B cell (primary cell): ENCODE measurements at regions not wholly inside any gene's neighbourhood (a gene's known extent, or its start where the extent isn't known, plus 50 kb on each side); places are given as distances from the start of the nearest gene placed in this dataset.

Experiments
- ATAC-seq: fragments of 200-7000 bp; cut with Tn5 transposase; one replicate; pipeline ENCODE4 v1.10.0; 2021; ENCODE audit warnings: low read depth, mild to moderate bottlenecking, moderate number of reproducible peaks, moderate library complexity
- CTCF ChIA-PET: fragments of 350-600 bp; sonication (Branson Sonifier 250); formaldehyde crosslinking; loops from one replicate; lab custom pipeline; 2021; ENCODE audit warnings: antibody characterized with exemption, inconsistent platforms; lab: Charles Lee
- POLR2A ChIA-PET: fragments of 350-600 bp; sonication (Branson Sonifier 250); formaldehyde crosslinking; loops from one replicate; lab custom pipeline; 2021; ENCODE audit warnings: antibody characterized with exemption; lab: Charles Lee
- DNase-seq: peaks from one replicate; pipeline ENCODE4 v3.0.0; 2013
- H2AFZ ChIP-seq: 2 replicates; pipeline ENCODE4 v1.6.1; 2012; ENCODE audit warnings: mild to moderate bottlenecking, low read depth, low read length; ENCODE audit not compliant: insufficient read depth, poor library complexity, severe bottlenecking
- H3K27ac ChIP-seq, 2 donors: 1 replicate in 1 of 2; 2 replicates in 1 of 2; pipeline ENCODE4 v1.5.1; 2012 to 2013; ENCODE audit warnings: low read length in 2 of 2, mild to moderate bottlenecking in 2 of 2, moderate library complexity in 1 of 2
- H3K27me3 ChIP-seq, 4 experiments: fragments of 200-600 bp in 1 of 4; sonication (generic) in 1 of 4; replicated peaks in 1 of 4; 1 replicate in 2 of 4; 2 replicates in 2 of 4; pipeline versions ENCODE4 v1.6.1 to v1.7.0; 2013 to 2016; ENCODE audit warnings: low read length in 3 of 4, mild to moderate bottlenecking in 2 of 4, mixed read lengths in 1 of 4, moderate library complexity in 1 of 4; ENCODE audit not compliant: insufficient read depth in 4 of 4, control insufficient read depth in 3 of 4; ENCODE audit errors: control extremely low read depth in 1 of 4
- H3K36me3 ChIP-seq, 2 experiments: replicated peaks in 1 of 2; 1 replicate in 1 of 2; 2 replicates in 1 of 2; pipeline versions ENCODE4 v1.6.1 to v1.7.1; 2013; ENCODE audit warnings: low read length in 1 of 2; ENCODE audit not compliant: insufficient read depth in 2 of 2, control insufficient read depth in 1 of 2; ENCODE audit errors: control extremely low read depth in 1 of 2, extremely low read depth in 1 of 2
- H3K4me1 ChIP-seq, 2 donors: fragments of 200-600 bp in 1 of 2; sonication (generic) in 1 of 2; 1 replicate in 1 of 2; 2 replicates in 1 of 2; pipeline versions ENCODE4 v1.5.1 to v1.6.1; 2013 to 2017; ENCODE audit warnings: low read length in 2 of 2; ENCODE audit not compliant: control insufficient read depth in 2 of 2, insufficient read depth in 2 of 2
- H3K4me2 ChIP-seq: replicated peaks from 2 replicates; pipeline ENCODE3; 2012; ENCODE audit warnings: mild to moderate bottlenecking, low read depth, low read length; ENCODE audit not compliant: poor library complexity, severe bottlenecking
- H3K4me3 ChIP-seq, 5 experiments: fragments of 200-600 bp in 1 of 5; sonication (generic) in 1 of 5; 1 replicate in 3 of 5; 2 replicates in 2 of 5; pipeline versions ENCODE4 v1.5.1 to v1.7.0; 2011 to 2016; ENCODE audit warnings: low read length in 4 of 5, mild to moderate bottlenecking in 4 of 5, low read depth in 2 of 5, control low read depth in 1 of 5, moderate library complexity in 1 of 5; ENCODE audit not compliant: insufficient read depth in 1 of 5; ENCODE audit errors: control extremely low read depth in 1 of 5, extremely low read depth in 1 of 5
- H3K79me2 ChIP-seq: fragments of 200-600 bp; sonication (generic); one replicate; pipeline ENCODE4 v1.6.0; 2016; ENCODE audit warnings: low read length; ENCODE audit not compliant: control insufficient read depth, insufficient read depth
- H3K9ac ChIP-seq: fragments of 200-600 bp; sonication (generic); 2 replicates; pipeline ENCODE4 v1.6.1; 2017; ENCODE audit warnings: mild to moderate bottlenecking, low read length, moderate library complexity
- H3K9me3 ChIP-seq, 3 donors: one replicate each; pipeline versions ENCODE4 v1.6.1 to v1.7.1; 2013; ENCODE audit warnings: low read length in 2 of 3; ENCODE audit not compliant: control insufficient read depth in 2 of 3, insufficient read depth in 1 of 3; ENCODE audit errors: control extremely low read depth in 1 of 3
- H4K20me1 ChIP-seq: 2 replicates; pipeline ENCODE4 v1.6.0; 2012; ENCODE audit warnings: mild to moderate bottlenecking, low read length; ENCODE audit not compliant: insufficient read depth, control insufficient read depth, poor library complexity, severe bottlenecking
- H3K27ac Mint-ChIP-seq: one replicate; pipeline ENCODE4 v1.8.0; 2021; ENCODE audit warnings: mixed read lengths
- H3K27me3 Mint-ChIP-seq: one replicate; pipeline ENCODE4 v1.8.0; 2021; ENCODE audit warnings: mixed read lengths
- H3K4me1 Mint-ChIP-seq: one replicate; pipeline ENCODE4 v1.8.0; 2021; ENCODE audit warnings: mixed read lengths
- H3K4me3 Mint-ChIP-seq: one replicate; pipeline ENCODE4 v1.8.0; 2021; ENCODE audit warnings: mixed read lengths
- H3K9me3 Mint-ChIP-seq: one replicate; pipeline ENCODE4 v1.8.0; 2022; ENCODE audit warnings: mixed read lengths; ENCODE audit not compliant: insufficient read depth
- EZH2 ChIP-seq: IDR thresholded peaks from 2 replicates; pipeline ENCODE4 v1.6.1; 2012; ENCODE audit warnings: borderline replicate concordance, low read depth, mild to moderate bottlenecking, moderate library complexity, low read length; ENCODE audit not compliant: insufficient read depth, poor library complexity, severe bottlenecking
- WGBS: methylation state at CpG from one replicate; pipeline ENCODE4 v1.1.5; 2013; ENCODE audit warnings: missing lambda C conversion rate; ENCODE audit not compliant: insufficient coverage; 5-methylcytosine and 5-hydroxymethylcytosine counted together
- intact Hi-C: fragments of 100-400 bp; cut with micrococcal nuclease; formaldehyde crosslinking; loops from one replicate; pipeline ENCODE4 v1.10.0; 2022
- TF ChIP-seq, protein P1 (sequence below): fragments of 200-600 bp; IDR thresholded peaks from one replicate; pipeline ENCODE4 v1.8.0; 2022; ENCODE audit warnings: antibody characterized with exemption, mild to moderate bottlenecking

DNA sequence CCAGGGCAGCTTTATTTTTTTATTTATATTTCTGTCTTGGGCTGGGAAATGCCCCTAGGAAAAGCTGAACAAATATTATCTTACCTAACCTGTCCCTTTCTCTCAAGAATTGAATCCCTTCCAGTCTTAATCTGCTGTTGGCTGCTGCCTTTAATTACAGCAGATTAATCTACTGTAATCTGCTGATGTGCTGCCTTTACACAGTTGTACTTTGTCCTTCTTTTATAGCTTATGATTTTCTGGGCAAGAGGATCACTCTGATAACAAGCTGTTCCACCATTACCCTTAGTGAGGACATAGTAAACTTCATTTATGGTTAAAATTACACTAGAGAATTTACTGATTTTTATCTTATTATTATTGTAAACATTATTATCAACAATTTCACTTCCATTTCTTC lies 234.5 kb upstream of the MAN1A1 start:
- H3K27me3 Mint-ChIP-seq: no peaks in the 10 kb centered on the region

DNA sequence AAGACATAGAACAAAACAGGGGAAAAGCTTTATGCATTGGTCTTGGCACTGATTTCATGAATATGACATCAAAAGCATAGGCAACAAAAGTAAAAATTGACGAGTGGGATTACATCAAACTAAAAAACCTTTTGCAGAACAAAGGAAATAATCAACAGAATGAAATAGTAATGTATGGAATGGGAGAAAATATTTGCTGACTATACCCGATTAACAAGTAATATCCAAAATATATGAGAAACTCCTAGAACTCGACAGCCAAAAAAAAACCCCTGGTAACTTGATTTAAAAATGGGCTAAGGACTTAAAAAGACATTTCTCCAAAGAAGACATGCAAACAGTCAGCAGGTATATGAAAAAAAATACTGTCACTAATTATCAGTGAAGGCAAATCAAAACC lies 231.7 kb upstream of the MAN1A1 start:
- ChIA-PET POLR2A (no interaction called here), CTCF (no interaction called here)
- TF ChIP-seq EZH2: no peak
- TF ChIP-seq, protein P1, sequence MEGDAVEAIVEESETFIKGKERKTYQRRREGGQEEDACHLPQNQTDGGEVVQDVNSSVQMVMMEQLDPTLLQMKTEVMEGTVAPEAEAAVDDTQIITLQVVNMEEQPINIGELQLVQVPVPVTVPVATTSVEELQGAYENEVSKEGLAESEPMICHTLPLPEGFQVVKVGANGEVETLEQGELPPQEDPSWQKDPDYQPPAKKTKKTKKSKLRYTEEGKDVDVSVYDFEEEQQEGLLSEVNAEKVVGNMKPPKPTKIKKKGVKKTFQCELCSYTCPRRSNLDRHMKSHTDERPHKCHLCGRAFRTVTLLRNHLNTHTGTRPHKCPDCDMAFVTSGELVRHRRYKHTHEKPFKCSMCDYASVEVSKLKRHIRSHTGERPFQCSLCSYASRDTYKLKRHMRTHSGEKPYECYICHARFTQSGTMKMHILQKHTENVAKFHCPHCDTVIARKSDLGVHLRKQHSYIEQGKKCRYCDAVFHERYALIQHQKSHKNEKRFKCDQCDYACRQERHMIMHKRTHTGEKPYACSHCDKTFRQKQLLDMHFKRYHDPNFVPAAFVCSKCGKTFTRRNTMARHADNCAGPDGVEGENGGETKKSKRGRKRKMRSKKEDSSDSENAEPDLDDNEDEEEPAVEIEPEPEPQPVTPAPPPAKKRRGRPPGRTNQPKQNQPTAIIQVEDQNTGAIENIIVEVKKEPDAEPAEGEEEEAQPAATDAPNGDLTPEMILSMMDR: no peak
- no peak for DNase-seq
- Mint-ChIP-seq H3K4me1 (no peaks in the 10 kb centered on the region), H3K9me3 (peaks cover 10% of the 10 kb centered on the region), H3K4me3 (no peak overlapping the region), H3K27me3 (no peaks in the 10 kb centered on the region), H3K27ac (no peak overlapping the region)
- intact Hi-C loops: no loop called here
- no peaks in the 10 kb centered on the region for H3K79me2 ChIP-seq
- WGBS: no CpG with 5 or more reads among the region's 3 CpGs
- peaks cover 0 to 10% (median under 1%) of the 10 kb centered on the region in 3 donors for H3K9me3 ChIP-seq
- no peaks in the 10 kb centered on the region for H4K20me1 ChIP-seq
- H3K4me3 ChIP-seq: no peak overlapping the region
- no peaks in the 10 kb centered on the region for H3K27me3 ChIP-seq
- H3K9ac ChIP-seq: no peak overlapping the region
- no peak for ATAC-seq
- no peaks in the 10 kb centered on the region for H3K36me3 ChIP-seq
- no peak overlapping the region for H2AFZ ChIP-seq
- H3K27ac ChIP-seq: no peak overlapping the region
- no peak overlapping the region for H3K4me2 ChIP-seq
- no peaks in the 10 kb centered on the region for H3K4me1 ChIP-seq

More for the DNA sequence above, 234.5 kb upstream of the MAN1A1 start:
- ATAC-seq: no peak
- no peaks in the 10 kb centered on the region for H3K4me1 ChIP-seq
- no peaks in the 10 kb centered on the region for H3K36me3 ChIP-seq
- TF ChIP-seq, protein P1: no peak
- TF ChIP-seq EZH2: no peak
- Mint-ChIP-seq H3K9me3 (no peaks in the 10 kb centered on the region), H3K4me3 (no peak overlapping the region), H3K4me1 (peaks cover 5% of the 10 kb centered on the region), H3K27ac (no peak overlapping the region)
- no peak for DNase-seq
- CTCF ChIA-PET: no interaction called here
- no peak overlapping the region for H3K4me3 ChIP-seq
- H3K79me2 ChIP-seq: no peaks in the 10 kb centered on the region
- H3K9ac ChIP-seq: no peak overlapping the region
- no peak overlapping the region for H3K27ac ChIP-seq
- no peaks in the 10 kb centered on the region for H3K9me3 ChIP-seq
- no peak overlapping the region for H2AFZ ChIP-seq
- intact Hi-C loops: no loop called here
- H3K4me2 ChIP-seq: no peak overlapping the region
- no peaks in the 10 kb centered on the region for H4K20me1 ChIP-seq
- POLR2A ChIA-PET: no interaction called here
- H3K27me3 ChIP-seq: no peaks in the 10 kb centered on the region
